HUES48 (cell line): ENCODE measurements at regions not wholly inside any gene's neighbourhood (a gene's known extent, or its start where the extent isn't known, plus 50 kb on each side); places are given as distances from the start of the nearest gene placed in this dataset.

Experiments used
- H3K27ac ChIP-seq: one replicate; pipeline ENCODE4 v1.7.0; 2013; ENCODE audit warnings: low read depth, low read length, inconsistent platforms
- H3K27me3 ChIP-seq: 2 replicates; pipeline ENCODE4 v1.6.1; 2013; ENCODE audit warnings: mild to moderate bottlenecking, low read length; ENCODE audit not compliant: control insufficient read depth, insufficient read depth
- H3K36me3 ChIP-seq: 2 replicates; pipeline ENCODE4 v1.6.1; 2013; ENCODE audit warnings: low read length; ENCODE audit not compliant: control insufficient read depth, insufficient read depth
- H3K4me1 ChIP-seq: 2 replicates; pipeline ENCODE4 v1.6.1; 2013; ENCODE audit warnings: mild to moderate bottlenecking, low read length; ENCODE audit not compliant: control insufficient read depth, insufficient read depth
- H3K4me3 ChIP-seq: 2 replicates; pipeline ENCODE4 v1.5.1; 2013; ENCODE audit warnings: mild to moderate bottlenecking, low read depth, low read length
- H3K9ac ChIP-seq: 2 replicates; pipeline ENCODE4 v1.6.1; 2013; ENCODE audit warnings: mild to moderate bottlenecking, low read depth, low read length, moderate library complexity
- H3K9me3 ChIP-seq: 2 replicates; pipeline ENCODE4 v1.6.1; 2013; ENCODE audit warnings: low read length; ENCODE audit not compliant: control insufficient read depth, insufficient read depth

GRCh38 chr15:38688761-38689160 lies 124.1 kb upstream of the RASGRP1 start:
- Histone ChIP-seq H3K36me3 (no peaks in the 10 kb centered on the region), H3K27me3 (no peaks in the 10 kb centered on the region), H3K27ac (no peak overlapping the region), H3K4me1 (no peaks in the 10 kb centered on the region), H3K4me3 (no peak overlapping the region), H3K9me3 (no peaks in the 10 kb centered on the region), H3K9ac (no peak overlapping the region)

DNA sequence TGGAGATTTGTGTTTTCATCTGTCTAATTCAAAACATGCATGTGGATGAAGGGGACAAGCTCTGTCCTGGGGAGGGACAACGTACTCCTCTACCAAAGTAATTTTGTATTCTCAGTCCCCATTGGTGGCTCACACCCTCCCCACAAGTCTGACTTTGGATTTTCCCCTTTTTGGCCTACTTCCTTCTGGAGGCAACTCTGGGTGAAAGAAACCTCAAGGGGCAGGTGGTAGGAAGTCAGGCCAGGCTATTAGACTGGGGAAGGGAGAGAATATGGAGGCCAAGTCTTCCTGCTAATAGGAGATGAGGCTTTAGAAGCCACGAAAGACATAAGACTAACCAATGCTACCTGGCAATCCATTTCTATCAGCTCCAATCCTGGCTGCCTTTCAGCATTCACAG lies 124.9 kb upstream of the RASGRP1 start:
- Histone ChIP-seq H3K4me1 (no peaks in the 10 kb centered on the region), H3K27ac (no peak overlapping the region), H3K4me3 (no peak overlapping the region), H3K27me3 (no peaks in the 10 kb centered on the region), H3K9ac (no peak overlapping the region), H3K36me3 (no peaks in the 10 kb centered on the region), H3K9me3 (no peaks in the 10 kb centered on the region)

GRCh38 chr15:38690216-38690615 lies 125.6 kb upstream of the RASGRP1 start:
- Histone ChIP-seq H3K36me3 (no peaks in the 10 kb centered on the region), H3K9me3 (no peaks in the 10 kb centered on the region), H3K9ac (no peak overlapping the region), H3K4me1 (no peaks in the 10 kb centered on the region), H3K27me3 (no peaks in the 10 kb centered on the region), H3K27ac (no peak overlapping the region), H3K4me3 (no peak overlapping the region)

GRCh38 chr15:38690719-38691332 lies 126.2 kb upstream of the RASGRP1 start:
- Histone ChIP-seq H3K4me1 (no peaks in the 10 kb centered on the region), H3K9ac (no peak overlapping the region), H3K9me3 (no peaks in the 10 kb centered on the region), H3K36me3 (no peaks in the 10 kb centered on the region), H3K27ac (no peak overlapping the region), H3K27me3 (no peaks in the 10 kb centered on the region), H3K4me3 (no peak overlapping the region)

DNA sequence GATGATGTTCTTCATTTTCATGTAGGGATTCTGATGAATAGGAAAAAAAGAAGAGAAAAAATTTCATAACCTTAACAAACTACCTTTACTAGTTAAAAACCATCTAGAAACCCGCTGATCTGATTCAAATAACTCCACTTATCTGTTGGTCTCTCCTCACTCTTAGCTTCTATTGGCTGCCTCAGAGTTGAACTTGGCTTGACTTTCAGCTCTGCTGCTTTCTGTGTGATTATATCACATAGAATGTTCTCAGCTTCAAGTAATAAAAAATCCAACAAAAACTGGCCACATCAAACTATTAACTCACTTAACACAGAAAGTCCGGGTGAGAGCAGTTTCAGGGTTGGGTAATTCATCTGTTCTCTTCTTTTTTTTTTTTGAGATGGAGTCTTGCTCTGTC lies 126.8 kb upstream of the RASGRP1 start:
- H3K27me3 ChIP-seq = no peaks in the 10 kb centered on the region
- H3K4me3 ChIP-seq = no peak overlapping the region
- H3K27ac ChIP-seq = no peak overlapping the region
- no peak overlapping the region for H3K9ac ChIP-seq
- H3K36me3 ChIP-seq = no peaks in the 10 kb centered on the region
- H3K9me3 ChIP-seq = no peaks in the 10 kb centered on the region
- no peaks in the 10 kb centered on the region for H3K4me1 ChIP-seq

DNA sequence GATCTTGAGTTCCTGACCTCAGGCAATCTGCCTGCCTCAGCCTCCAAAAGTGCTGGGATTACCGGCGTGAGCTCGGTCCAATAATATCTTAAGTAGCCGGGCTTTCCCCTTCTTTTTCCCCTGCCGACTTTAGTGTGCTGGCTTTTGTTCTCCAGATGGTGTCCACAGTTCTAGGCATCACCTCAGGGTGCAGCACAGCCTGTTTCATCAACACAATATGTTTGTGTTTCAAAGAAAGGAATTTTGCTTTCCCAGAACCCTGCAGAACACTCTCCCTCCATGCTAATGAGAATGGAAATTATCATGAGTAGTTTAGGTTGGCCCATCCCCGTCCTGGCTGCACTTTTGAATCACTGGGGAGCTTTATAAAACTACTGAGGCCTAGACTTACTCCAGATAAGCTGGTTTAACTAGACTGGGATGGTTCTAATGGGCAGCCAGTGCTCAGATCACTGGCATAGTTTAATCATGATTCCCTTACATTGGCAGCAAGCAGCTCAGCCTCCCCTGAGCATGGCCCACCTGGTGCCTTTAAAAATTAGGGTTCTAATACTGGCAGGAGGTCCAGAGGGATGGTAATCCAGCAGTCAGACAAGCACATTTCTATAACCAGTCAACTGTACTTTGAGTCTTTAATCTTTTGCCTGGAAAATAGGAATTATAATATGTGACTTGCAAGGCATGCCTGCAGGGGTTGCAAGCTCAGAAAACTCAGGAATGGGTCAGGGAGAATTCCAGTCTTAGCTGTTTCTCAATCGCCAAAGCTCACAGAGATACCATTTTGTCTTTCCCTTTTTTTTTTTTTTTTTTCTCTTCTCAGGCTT lies 127.6 kb upstream of the RASGRP1 start:
- Histone ChIP-seq H3K27me3 (no peaks in the 10 kb centered on the region), H3K9ac (no peak overlapping the region), H3K4me1 (no peaks in the 10 kb centered on the region), H3K27ac (no peak overlapping the region), H3K36me3 (no peaks in the 10 kb centered on the region), H3K9me3 (no peaks in the 10 kb centered on the region), H3K4me3 (no peak overlapping the region)

GRCh38 chr15:38692789-38693062 lies 128.1 kb upstream of the RASGRP1 start:
- Histone ChIP-seq H3K4me1 (no peaks in the 10 kb centered on the region), H3K27me3 (no peaks in the 10 kb centered on the region)

GRCh38 chr15:38695249-38696108 lies 130.9 kb upstream of the RASGRP1 start:
- no peak overlapping the region for H3K4me3 ChIP-seq
- no peak overlapping the region for H3K27ac ChIP-seq
- H3K4me1 ChIP-seq = no peaks in the 10 kb centered on the region

More at GRCh38 chr15:38692789-38693062, 128.1 kb upstream of the RASGRP1 start:
- no peaks in the 10 kb centered on the region for H3K9me3 ChIP-seq
- H3K27ac ChIP-seq = no peak overlapping the region
- H3K9ac ChIP-seq = no peak overlapping the region
- no peak overlapping the region for H3K4me3 ChIP-seq
- no peaks in the 10 kb centered on the region for H3K36me3 ChIP-seq

DNA sequence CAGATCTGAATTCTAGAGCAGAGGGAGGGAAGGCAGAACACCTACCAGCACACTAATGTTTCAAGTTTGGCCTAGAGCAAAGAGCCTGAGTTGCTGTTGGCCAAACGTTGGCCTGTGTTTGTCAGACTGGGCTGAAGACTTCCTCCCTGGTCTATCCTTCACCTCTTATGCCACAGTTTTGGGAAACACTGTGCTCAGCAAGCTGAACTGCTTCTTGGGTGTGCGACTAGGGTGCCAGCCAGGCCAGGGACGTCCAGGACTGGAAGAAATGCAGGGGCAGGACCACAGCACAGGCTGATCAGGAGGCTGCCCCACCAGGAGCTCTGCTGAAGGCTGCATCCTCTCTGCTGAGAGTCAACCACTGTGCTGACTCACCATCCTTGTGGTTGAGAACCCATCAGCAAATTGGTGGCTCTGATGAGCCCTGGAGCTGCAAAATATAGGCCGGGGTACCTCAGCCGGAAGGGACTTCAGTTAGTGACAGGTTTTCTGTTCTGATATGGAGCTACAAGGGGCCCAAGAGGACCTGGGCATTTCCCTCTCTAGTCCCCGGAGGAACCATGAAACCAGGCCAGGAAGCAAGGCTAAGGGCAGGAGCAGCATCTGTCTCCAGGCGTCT lies 131.6 kb upstream of the RASGRP1 start:
- no peak overlapping the region for H3K27ac ChIP-seq

More at GRCh38 chr15:38695249-38696108, 130.9 kb upstream of the RASGRP1 start:
- Histone ChIP-seq H3K27me3 (no peaks in the 10 kb centered on the region), H3K36me3 (no peaks in the 10 kb centered on the region), H3K9me3 (no peaks in the 10 kb centered on the region), H3K9ac (no peak overlapping the region)

GRCh38 chr15:38696790-38697495 lies 132.3 kb upstream of the RASGRP1 start:
- Histone ChIP-seq H3K27ac (no peak overlapping the region), H3K9ac (no peak overlapping the region)

More for the DNA sequence above, 131.6 kb upstream of the RASGRP1 start:
- no peak overlapping the region for H3K9ac ChIP-seq
- H3K9me3 ChIP-seq = no peaks in the 10 kb centered on the region
- H3K4me1 ChIP-seq = no peaks in the 10 kb centered on the region
- H3K27me3 ChIP-seq = no peaks in the 10 kb centered on the region
- no peak overlapping the region for H3K4me3 ChIP-seq
- no peaks in the 10 kb centered on the region for H3K36me3 ChIP-seq

More at GRCh38 chr15:38696790-38697495, 132.3 kb upstream of the RASGRP1 start:
- Histone ChIP-seq H3K9me3 (no peaks in the 10 kb centered on the region), H3K4me1 (peaks cover under 1% of the 10 kb centered on the region; the same call in 1 of the 2 replicates), H3K27me3 (no peaks in the 10 kb centered on the region), H3K4me3 (no peak overlapping the region), H3K36me3 (no peaks in the 10 kb centered on the region)
